Mammary epithelial cell (primary cell): ENCODE measurements at regions not wholly inside any gene's neighbourhood (a gene's known extent, or its start where the extent isn't known, plus 50 kb on each side); places are given as distances from the start of the nearest gene placed in this dataset.

Experiments used
- EZH2 ChIP-seq: IDR thresholded peaks from 2 replicates; pipeline ENCODE4 v1.6.1; 2012; ENCODE audit warnings: low read length, inconsistent platforms, borderline replicate concordance
- TF ChIP-seq, protein P1 (sequence below), 2 donors: IDR thresholded peaks in 1 of 2; conservative IDR thresholded peaks in 1 of 2; 2 replicates each; pipeline ENCODE4 v1.5.1; 2011 to 2012; ENCODE audit warnings: inconsistent platforms in 2 of 2, low read length in 2 of 2, mild to moderate bottlenecking in 2 of 2, control low read depth in 1 of 2, low read depth in 1 of 2; ENCODE audit not compliant: insufficient read depth in 1 of 2; ENCODE audit errors: extremely low read depth in 1 of 2

- TF ChIP-seq, protein P1, sequence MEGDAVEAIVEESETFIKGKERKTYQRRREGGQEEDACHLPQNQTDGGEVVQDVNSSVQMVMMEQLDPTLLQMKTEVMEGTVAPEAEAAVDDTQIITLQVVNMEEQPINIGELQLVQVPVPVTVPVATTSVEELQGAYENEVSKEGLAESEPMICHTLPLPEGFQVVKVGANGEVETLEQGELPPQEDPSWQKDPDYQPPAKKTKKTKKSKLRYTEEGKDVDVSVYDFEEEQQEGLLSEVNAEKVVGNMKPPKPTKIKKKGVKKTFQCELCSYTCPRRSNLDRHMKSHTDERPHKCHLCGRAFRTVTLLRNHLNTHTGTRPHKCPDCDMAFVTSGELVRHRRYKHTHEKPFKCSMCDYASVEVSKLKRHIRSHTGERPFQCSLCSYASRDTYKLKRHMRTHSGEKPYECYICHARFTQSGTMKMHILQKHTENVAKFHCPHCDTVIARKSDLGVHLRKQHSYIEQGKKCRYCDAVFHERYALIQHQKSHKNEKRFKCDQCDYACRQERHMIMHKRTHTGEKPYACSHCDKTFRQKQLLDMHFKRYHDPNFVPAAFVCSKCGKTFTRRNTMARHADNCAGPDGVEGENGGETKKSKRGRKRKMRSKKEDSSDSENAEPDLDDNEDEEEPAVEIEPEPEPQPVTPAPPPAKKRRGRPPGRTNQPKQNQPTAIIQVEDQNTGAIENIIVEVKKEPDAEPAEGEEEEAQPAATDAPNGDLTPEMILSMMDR (conservative IDR thresholded peaks at IDR 0.05 in 1 of 2, IDR thresholded peaks at IDR 0.05 in 1 of 2; ENCODE audit: extremely low read depth in 1 of 2, insufficient read depth in 1 of 2, low read depth in 1 of 2, low read length in 2 of 2) = no peak
- TF ChIP-seq EZH2 = no peak
Observed at GRCh38 chr10:2800178-2800577, 267.2 kb upstream of the PFKP start.
